HL-60 (cell line): ENCODE measurements at regions not wholly inside any gene's neighbourhood (a gene's known extent, or its start where the extent isn't known, plus 50 kb on each side); places are given as distances from the start of the nearest gene placed in this dataset.

Experiments
- GABPA ChIP-seq: IDR thresholded peaks from 2 replicates; pipeline ENCODE4 v1.6.1; 2012; ENCODE audit warnings: low read depth
- TF ChIP-seq, protein P1 (sequence below): IDR thresholded peaks from one replicate; pipeline ENCODE4 v1.5.1; 2011; ENCODE audit warnings: low read length, control low read depth, inconsistent platforms; ENCODE audit not compliant: insufficient read depth
- TF ChIP-seq, protein P2 (sequence below): IDR thresholded peaks from 2 replicates; pipeline ENCODE4 v1.6.1; 2012; ENCODE audit warnings: low read depth; ENCODE audit not compliant: insufficient replicate concordance

DNA sequence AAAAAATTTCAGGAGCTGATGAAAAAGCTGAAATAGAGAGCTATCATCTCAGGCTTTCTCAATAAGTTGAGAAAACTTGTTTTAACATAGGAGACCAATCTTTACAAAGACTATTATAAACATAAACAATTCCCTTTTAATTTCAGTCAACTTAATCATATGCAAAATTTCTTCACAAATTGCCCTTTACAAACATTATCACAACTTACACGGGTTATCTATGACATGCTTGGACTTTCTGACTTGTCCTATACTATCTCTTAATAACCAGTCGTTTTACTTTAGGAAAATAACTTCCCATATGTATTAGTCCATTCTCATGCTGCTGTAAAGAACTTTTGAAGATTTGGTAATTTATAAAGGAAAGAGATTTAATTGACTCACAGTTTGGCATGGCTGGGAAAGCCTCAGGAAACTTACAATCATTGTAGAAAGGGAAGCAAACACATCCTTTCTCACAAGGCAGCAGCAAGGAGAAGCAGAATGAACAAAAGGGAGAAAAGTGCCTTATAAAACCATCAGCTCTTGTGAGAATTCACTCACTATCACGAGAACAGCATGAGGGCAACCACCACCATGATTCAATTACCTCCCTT is 1583.7 kb upstream of the CELF4 start:
- TF ChIP-seq GABPA, result no peak
- TF ChIP-seq, protein P1, sequence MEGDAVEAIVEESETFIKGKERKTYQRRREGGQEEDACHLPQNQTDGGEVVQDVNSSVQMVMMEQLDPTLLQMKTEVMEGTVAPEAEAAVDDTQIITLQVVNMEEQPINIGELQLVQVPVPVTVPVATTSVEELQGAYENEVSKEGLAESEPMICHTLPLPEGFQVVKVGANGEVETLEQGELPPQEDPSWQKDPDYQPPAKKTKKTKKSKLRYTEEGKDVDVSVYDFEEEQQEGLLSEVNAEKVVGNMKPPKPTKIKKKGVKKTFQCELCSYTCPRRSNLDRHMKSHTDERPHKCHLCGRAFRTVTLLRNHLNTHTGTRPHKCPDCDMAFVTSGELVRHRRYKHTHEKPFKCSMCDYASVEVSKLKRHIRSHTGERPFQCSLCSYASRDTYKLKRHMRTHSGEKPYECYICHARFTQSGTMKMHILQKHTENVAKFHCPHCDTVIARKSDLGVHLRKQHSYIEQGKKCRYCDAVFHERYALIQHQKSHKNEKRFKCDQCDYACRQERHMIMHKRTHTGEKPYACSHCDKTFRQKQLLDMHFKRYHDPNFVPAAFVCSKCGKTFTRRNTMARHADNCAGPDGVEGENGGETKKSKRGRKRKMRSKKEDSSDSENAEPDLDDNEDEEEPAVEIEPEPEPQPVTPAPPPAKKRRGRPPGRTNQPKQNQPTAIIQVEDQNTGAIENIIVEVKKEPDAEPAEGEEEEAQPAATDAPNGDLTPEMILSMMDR, result no peak
- TF ChIP-seq, protein P2, sequence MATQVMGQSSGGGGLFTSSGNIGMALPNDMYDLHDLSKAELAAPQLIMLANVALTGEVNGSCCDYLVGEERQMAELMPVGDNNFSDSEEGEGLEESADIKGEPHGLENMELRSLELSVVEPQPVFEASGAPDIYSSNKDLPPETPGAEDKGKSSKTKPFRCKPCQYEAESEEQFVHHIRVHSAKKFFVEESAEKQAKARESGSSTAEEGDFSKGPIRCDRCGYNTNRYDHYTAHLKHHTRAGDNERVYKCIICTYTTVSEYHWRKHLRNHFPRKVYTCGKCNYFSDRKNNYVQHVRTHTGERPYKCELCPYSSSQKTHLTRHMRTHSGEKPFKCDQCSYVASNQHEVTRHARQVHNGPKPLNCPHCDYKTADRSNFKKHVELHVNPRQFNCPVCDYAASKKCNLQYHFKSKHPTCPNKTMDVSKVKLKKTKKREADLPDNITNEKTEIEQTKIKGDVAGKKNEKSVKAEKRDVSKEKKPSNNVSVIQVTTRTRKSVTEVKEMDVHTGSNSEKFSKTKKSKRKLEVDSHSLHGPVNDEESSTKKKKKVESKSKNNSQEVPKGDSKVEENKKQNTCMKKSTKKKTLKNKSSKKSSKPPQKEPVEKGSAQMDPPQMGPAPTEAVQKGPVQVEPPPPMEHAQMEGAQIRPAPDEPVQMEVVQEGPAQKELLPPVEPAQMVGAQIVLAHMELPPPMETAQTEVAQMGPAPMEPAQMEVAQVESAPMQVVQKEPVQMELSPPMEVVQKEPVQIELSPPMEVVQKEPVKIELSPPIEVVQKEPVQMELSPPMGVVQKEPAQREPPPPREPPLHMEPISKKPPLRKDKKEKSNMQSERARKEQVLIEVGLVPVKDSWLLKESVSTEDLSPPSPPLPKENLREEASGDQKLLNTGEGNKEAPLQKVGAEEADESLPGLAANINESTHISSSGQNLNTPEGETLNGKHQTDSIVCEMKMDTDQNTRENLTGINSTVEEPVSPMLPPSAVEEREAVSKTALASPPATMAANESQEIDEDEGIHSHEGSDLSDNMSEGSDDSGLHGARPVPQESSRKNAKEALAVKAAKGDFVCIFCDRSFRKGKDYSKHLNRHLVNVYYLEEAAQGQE, result no peak
